Left lung (tissue), 4 donors: ENCODE measurements at regions not wholly inside any gene's neighbourhood (a gene's known extent, or its start where the extent isn't known, plus 50 kb on each side); places are given as distances from the start of the nearest gene placed in this dataset.

Experiments used
- ATAC-seq: fragments of 200-7000 bp; cut with Tn5 transposase; one replicate; pipeline ENCODE4 v1.9.1; 2020; ENCODE audit warnings: moderate library complexity
- DNase-seq, 4 donors: peaks; one replicate each; pipeline ENCODE4 v3.0.0-alpha.2; 2013 to 2020
- H3K27ac ChIP-seq, 2 donors: fragments of 200-600 bp; sonication (generic) in 1 of 2; one replicate each; pipeline versions ENCODE4 v1.5.0 to v1.8.0; 2020 to 2021
- H3K27me3 ChIP-seq, 2 donors: fragments of 200-600 bp; sonication (generic) in 1 of 2; one replicate each; pipeline versions ENCODE4 v1.5.0 to v1.8.0; 2020 to 2021
- H3K36me3 ChIP-seq, 2 donors: fragments of 200-600 bp; sonication (generic) in 1 of 2; one replicate each; pipeline versions ENCODE4 v1.5.0 to v1.8.0; 2020 to 2021
- H3K4me1 ChIP-seq, 2 donors: fragments of 200-600 bp; one replicate each; pipeline ENCODE4 v1.8.0; 2021
- H3K4me3 ChIP-seq, 2 donors: fragments of 200-600 bp; sonication (generic) in 1 of 2; one replicate each; pipeline versions ENCODE4 v1.5.0 to v1.8.0; 2020 to 2021; ENCODE audit warnings: mild to moderate bottlenecking in 1 of 2
- H3K9me3 ChIP-seq, 2 donors: fragments of 200-600 bp; sonication (generic) in 1 of 2; one replicate each; pipeline versions ENCODE4 v1.5.0 to v1.8.0; 2020 to 2021
- intact Hi-C, 2 donors: fragments of 100-400 bp; cut with DNase I; formaldehyde crosslinking; loops; one replicate each; pipeline versions ENCODE4 v1.11.2 to v1.14.2; 2022
- TF ChIP-seq, protein P1 (sequence below), 2 donors: fragments of 200-600 bp; sonication (generic) in 1 of 2; IDR thresholded peaks; one replicate each; pipeline versions ENCODE4 v1.5.0 to v1.8.0; 2021; ENCODE audit warnings: antibody characterized with exemption in 2 of 2
- donor health status: DM: no; HTN: yes; CAD: no.
- donor health status: DM: no; HTN: no; CAD: no.

DNA sequence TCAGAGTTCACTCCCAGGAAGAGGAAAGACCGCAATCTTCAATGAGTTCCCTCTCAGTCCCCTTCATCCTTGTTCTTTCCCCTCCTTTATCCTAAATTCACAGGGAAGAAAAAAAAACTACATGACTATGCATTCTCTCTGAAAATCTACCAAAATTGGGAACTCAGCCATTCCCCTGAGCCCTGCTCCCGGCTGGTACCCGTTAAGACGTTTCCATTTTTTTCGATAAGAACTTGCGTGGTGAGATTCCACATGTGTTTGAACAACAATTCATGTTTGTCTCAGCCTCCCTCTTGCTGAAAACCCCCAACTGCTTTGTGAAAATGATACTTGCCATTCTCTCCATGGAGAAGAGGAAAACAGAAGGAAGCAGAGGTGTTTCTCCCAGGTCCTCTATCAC lies 318.7 kb upstream of the ID2 start:
- H3K4me3 ChIP-seq = no peak overlapping the region
- DNase-seq = peak in 2 of 4 donors; percentile 35 to 65
- no peak overlapping the region for H3K27ac ChIP-seq
- H3K36me3 ChIP-seq = no peaks in the 10 kb centered on the region
- no peak for ATAC-seq
- TF ChIP-seq, protein P1, sequence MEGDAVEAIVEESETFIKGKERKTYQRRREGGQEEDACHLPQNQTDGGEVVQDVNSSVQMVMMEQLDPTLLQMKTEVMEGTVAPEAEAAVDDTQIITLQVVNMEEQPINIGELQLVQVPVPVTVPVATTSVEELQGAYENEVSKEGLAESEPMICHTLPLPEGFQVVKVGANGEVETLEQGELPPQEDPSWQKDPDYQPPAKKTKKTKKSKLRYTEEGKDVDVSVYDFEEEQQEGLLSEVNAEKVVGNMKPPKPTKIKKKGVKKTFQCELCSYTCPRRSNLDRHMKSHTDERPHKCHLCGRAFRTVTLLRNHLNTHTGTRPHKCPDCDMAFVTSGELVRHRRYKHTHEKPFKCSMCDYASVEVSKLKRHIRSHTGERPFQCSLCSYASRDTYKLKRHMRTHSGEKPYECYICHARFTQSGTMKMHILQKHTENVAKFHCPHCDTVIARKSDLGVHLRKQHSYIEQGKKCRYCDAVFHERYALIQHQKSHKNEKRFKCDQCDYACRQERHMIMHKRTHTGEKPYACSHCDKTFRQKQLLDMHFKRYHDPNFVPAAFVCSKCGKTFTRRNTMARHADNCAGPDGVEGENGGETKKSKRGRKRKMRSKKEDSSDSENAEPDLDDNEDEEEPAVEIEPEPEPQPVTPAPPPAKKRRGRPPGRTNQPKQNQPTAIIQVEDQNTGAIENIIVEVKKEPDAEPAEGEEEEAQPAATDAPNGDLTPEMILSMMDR (IDR thresholded peaks at IDR 0.05) = no peak
- H3K4me1 ChIP-seq = no peaks in the 10 kb centered on the region
- H3K9me3 ChIP-seq = no peaks in the 10 kb centered on the region
- no peaks in the 10 kb centered on the region for H3K27me3 ChIP-seq
- intact Hi-C loops = no loop called here

DNA sequence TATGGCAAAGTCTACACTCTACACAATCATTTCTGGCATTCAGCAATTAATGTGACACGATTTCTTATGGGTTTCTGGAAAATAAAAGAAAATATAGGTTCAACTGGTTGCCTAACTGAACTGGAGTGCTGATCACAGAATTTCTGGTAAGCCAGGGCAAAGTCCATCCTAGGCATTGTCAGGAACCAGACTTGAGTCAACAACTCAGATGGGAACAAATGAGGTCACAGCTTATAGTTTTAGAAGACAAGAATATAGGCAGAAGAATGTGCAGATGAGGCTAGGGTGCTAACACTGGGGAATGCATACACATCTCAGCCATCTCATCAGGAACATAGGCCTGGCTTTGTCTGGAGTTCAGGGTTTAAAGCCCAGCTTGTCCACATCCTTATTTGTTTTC lies 317.2 kb upstream of the ID2 start:
- no peak for DNase-seq
- no peaks in the 10 kb centered on the region for H3K4me1 ChIP-seq
- H3K4me3 ChIP-seq = no peak overlapping the region
- TF ChIP-seq, protein P1 (IDR thresholded peaks at IDR 0.05) = no peak
- no peaks in the 10 kb centered on the region for H3K36me3 ChIP-seq
- no peaks in the 10 kb centered on the region for H3K27me3 ChIP-seq
- no peak overlapping the region for H3K27ac ChIP-seq
- H3K9me3 ChIP-seq = no peaks in the 10 kb centered on the region
- ATAC-seq = no peak
- intact Hi-C loops = no loop called here

DNA sequence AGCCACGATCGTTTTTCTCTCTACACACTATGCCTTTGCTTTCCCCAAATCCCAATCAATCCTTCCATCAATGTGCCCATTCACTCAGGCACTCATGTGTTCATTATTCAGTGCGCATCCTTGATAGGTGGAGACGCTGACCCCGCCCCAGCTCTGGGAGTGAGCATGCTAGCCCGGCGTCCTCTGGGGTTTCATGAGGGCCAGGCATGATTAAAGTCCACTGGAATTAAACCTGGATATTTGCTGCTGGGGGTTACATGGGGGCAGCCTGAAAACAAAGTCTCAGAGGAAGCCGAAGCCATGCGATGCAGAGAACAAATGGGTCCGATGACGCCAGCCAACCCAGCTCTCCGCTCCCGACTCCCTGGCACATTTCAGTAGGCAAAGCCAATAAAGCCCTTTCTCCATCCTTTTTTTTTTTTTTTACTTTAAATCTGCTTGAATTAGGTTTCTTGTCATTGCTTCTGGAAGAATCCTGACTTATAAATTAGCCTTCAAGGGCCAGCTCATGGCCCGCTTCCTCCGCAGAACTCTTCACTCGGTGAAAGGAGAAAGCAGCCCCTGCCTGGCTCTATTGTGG lies 316.4 kb upstream of the ID2 start:
- TF ChIP-seq, protein P1 (IDR thresholded peaks at IDR 0.05) = no peak
- Histone ChIP-seq H3K4me1 (no peaks in the 10 kb centered on the region), H3K36me3 (no peaks in the 10 kb centered on the region), H3K4me3 (no peak overlapping the region), H3K27ac (no peak overlapping the region), H3K9me3 (no peaks in the 10 kb centered on the region), H3K27me3 (no peaks in the 10 kb centered on the region)
- ATAC-seq (no peak), DNase-seq (no peak)
- intact Hi-C loops = no loop called here

DNA sequence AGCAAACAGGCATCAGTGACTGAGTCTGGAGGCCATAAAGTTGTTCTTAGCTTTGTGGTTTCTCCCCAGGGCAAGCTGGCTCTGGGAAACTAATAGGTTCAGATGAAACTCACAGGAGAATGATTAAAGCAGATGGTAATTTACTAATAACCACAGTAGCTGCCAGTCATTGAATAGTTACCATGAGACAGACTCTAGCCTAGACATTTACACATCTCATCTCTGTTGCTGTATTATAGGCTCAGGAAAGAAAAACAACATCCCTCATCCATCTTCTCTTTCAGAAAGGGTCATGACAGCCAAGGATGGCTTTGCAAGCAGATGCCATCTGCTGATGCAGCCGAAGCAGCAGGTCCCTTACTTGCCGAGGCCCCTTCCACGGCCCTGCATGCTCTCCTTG lies 314.0 kb upstream of the ID2 start:
- Histone ChIP-seq H3K4me1 (no peaks in the 10 kb centered on the region), H3K27ac (no peak overlapping the region), H3K9me3 (no peaks in the 10 kb centered on the region), H3K4me3 (no peak overlapping the region), H3K27me3 (no peaks in the 10 kb centered on the region), H3K36me3 (no peaks in the 10 kb centered on the region)
- intact Hi-C loops = no loop called here
- ATAC-seq = no peak
- TF ChIP-seq, protein P1 (IDR thresholded peaks at IDR 0.05) = no peak
- DNase-seq = no peak

DNA sequence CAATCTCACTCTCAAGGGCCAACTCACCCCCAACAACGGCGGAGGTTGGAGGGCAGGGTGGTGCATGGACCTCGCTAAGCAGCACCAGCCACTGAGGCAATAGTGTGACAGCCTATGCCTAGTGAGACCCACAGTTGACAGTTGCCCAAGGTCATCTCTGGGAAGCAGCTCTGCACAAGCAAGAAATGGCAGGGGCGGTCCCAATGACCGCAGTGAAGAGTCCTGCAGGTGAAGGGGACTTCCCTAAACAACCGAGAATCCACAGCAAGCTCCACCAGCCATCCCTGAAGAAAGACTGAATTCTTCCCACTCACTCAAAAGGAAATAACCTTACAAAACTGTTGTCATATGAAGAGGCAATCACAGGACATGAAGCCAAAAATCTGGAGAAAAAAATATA lies 313.4 kb upstream of the ID2 start:
- Histone ChIP-seq H3K27me3 (no peaks in the 10 kb centered on the region), H3K27ac (no peak overlapping the region), H3K36me3 (no peaks in the 10 kb centered on the region), H3K4me1 (no peaks in the 10 kb centered on the region), H3K4me3 (no peak overlapping the region), H3K9me3 (peaks cover 0 to 6% of the 10 kb centered on the region in 2 donors)
- TF ChIP-seq, protein P1 (IDR thresholded peaks at IDR 0.05) = no peak
- intact Hi-C loops = no loop called here
- DNase-seq (no peak), ATAC-seq (no peak)
